ENCODE measurements at regions not wholly inside any gene's neighbourhood (a gene's known extent, or its start where the extent isn't known, plus 50 kb on each side); places are given as distances from the start of the nearest gene placed in this dataset.
A peak's percentile ranks its signal among the peaks of the same experiment; 100 is the strongest.

- peak; percentile 82 for TF ChIP-seq CTCF (IDR thresholded peaks at IDR 0.05; ENCODE audit: borderline replicate concordance, extremely low read depth, low read length, poor library complexity, severe bottlenecking)
- TF ChIP-seq EZH2 (IDR thresholded peaks at IDR 0.05; ENCODE audit: borderline replicate concordance, low read depth, low read length, severe bottlenecking): no peak
These were observed 157.4 kb upstream of the FOXG1 start for GRCh38 chr14:28608851-28609828.
